ENCODE measurements at regions not wholly inside any gene's neighbourhood (a gene's known extent, or its start where the extent isn't known, plus 50 kb on each side); places are given as distances from the start of the nearest gene placed in this dataset.

DNA sequence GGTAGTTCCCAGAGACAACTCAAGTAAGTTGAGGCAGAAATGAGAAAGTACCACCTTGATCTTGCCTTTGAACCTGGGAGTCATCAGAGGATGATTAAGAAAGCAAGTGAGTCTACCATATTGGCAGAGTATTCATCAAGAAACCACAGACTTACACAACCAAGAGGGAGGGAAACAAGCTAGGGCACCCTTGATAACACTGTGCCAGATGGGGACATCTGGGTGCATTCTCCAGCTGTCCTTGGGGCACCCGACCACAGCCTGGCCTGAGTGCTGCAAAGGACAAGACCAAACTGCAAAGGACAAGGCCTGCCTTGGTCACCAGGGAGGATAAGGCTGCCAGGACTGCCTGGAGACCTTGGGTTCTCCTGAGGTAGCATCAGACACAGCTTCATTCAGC, 553.6 kb downstream of the EPHB1 start:
- H3K27ac ChIP-seq = no peak overlapping the region
- H3K9me3 ChIP-seq = no peaks in the 10 kb centered on the region
- DNase-seq (ENCODE audit: low spot score) = no peak
- H3K4me3 ChIP-seq = no peak overlapping the region
- no peaks in the 10 kb centered on the region for H3K4me1 ChIP-seq (ENCODE audit: control insufficient read depth in 1 of 2, low read depth in 2 of 2)
- TF ChIP-seq, protein P1, sequence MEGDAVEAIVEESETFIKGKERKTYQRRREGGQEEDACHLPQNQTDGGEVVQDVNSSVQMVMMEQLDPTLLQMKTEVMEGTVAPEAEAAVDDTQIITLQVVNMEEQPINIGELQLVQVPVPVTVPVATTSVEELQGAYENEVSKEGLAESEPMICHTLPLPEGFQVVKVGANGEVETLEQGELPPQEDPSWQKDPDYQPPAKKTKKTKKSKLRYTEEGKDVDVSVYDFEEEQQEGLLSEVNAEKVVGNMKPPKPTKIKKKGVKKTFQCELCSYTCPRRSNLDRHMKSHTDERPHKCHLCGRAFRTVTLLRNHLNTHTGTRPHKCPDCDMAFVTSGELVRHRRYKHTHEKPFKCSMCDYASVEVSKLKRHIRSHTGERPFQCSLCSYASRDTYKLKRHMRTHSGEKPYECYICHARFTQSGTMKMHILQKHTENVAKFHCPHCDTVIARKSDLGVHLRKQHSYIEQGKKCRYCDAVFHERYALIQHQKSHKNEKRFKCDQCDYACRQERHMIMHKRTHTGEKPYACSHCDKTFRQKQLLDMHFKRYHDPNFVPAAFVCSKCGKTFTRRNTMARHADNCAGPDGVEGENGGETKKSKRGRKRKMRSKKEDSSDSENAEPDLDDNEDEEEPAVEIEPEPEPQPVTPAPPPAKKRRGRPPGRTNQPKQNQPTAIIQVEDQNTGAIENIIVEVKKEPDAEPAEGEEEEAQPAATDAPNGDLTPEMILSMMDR (IDR thresholded peaks at IDR 0.05) = no peak
- ATAC-seq (ENCODE audit: insufficient number of reproducible peaks, low FRiP score, low read depth) = no peak
- no peaks in the 10 kb centered on the region for H3K27me3 ChIP-seq (replicated peaks; ENCODE audit: insufficient read depth)
- no peaks in the 10 kb centered on the region for H3K36me3 ChIP-seq

DNA sequence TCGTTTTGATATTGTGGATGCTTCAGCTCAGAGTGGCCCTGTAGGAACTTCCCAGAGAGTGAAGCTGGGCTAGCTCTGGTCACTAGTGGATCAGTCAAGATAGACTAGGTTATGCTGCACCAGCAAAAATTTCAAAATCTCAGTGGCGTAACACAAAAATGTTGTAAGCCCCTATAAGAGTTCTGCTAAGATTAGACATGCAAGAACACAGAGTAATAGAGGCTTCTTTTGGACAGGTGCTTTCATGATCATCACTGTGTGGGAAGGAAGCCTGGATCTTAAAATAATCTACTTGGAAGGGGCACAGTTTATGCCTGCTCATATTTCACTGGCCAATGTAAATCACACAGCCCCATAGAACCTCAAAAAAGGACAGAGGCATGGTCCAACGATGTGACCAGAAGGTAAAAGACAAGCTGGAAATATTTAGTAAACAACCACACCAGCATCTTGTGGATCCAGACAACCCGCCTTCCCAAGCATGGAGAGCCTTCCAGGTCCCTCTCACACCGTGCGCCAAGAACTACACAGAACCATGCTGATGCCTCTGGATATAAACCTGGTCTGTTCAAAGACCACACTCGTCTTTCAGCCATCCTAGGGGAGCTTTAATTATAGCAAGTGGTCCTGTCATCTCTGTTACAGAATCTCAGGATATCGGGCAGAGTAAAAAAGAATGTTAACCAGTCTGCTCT, 554.3 kb downstream of the EPHB1 start:
- ATAC-seq (ENCODE audit: insufficient number of reproducible peaks, low FRiP score, low read depth) (no peak), DNase-seq (ENCODE audit: low spot score) (no peak)
- Histone ChIP-seq H3K4me3 (no peak overlapping the region), H3K9me3 (no peaks in the 10 kb centered on the region), H3K27ac (no peak overlapping the region), H3K4me1 (ENCODE audit: control insufficient read depth in 1 of 2, low read depth in 2 of 2) (no peaks in the 10 kb centered on the region), H3K27me3 (replicated peaks; ENCODE audit: insufficient read depth) (no peaks in the 10 kb centered on the region), H3K36me3 (no peaks in the 10 kb centered on the region)
- TF ChIP-seq, protein P1 (IDR thresholded peaks at IDR 0.05) = no peak

DNA sequence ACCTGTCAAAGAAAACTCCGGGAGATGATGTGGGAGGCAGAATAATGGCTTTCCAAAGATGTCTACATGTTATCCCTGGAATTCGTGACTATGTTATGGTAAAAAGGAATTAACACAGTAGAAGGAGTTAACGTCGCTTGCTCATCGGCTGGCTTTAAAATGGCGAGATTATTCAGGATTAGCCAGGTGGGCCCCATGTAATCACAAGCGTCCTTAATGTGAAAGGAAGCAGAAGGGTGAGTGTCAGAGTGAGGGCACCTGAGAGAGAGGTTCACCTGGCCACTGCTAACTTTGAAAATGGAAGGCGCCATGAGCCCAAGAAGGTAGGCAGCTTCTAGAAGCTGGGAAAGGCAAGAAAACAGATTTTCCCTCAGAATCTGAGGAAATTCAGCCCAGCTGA, 557.2 kb downstream of the EPHB1 start:
- Histone ChIP-seq H3K4me3 (no peak overlapping the region), H3K27ac (no peak overlapping the region), H3K27me3 (replicated peaks; ENCODE audit: insufficient read depth) (no peaks in the 10 kb centered on the region), H3K9me3 (no peaks in the 10 kb centered on the region), H3K4me1 (ENCODE audit: control insufficient read depth in 1 of 2, low read depth in 2 of 2) (no peaks in the 10 kb centered on the region), H3K36me3 (no peaks in the 10 kb centered on the region)
- ATAC-seq (ENCODE audit: insufficient number of reproducible peaks, low FRiP score, low read depth) (no peak), DNase-seq (ENCODE audit: low spot score) (no peak)
- TF ChIP-seq, protein P1 (IDR thresholded peaks at IDR 0.05) = no peak

DNA sequence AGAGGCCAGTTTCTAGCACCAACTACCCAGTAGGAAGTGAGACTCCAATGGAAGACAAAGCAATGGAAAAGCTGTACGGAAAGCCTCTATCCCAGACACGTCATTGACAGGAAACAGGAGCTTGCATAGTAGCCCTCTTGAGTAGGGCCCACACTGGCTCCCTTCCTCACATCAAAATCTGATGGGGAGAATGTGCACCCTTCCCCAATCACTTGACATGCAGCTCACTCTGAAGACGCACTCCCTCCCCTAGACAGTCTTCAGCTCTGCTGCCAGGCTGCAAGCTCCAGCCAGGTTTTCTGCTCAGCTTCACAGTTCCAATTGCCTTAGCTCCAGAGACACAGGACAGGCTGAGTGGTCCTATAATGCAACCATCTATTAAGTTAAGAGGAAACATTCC, 567.8 kb downstream of the EPHB1 start:
- TF ChIP-seq, protein P1 (IDR thresholded peaks at IDR 0.05) = no peak
- DNase-seq (ENCODE audit: low spot score) (no peak), ATAC-seq (ENCODE audit: insufficient number of reproducible peaks, low FRiP score, low read depth) (no peak)
- H3K27me3 ChIP-seq (replicated peaks; ENCODE audit: insufficient read depth) = no peaks in the 10 kb centered on the region
- H3K4me1 ChIP-seq (ENCODE audit: control insufficient read depth in 1 of 2, low read depth in 2 of 2) = no peaks in the 10 kb centered on the region
- no peak overlapping the region for H3K27ac ChIP-seq
- H3K36me3 ChIP-seq = no peaks in the 10 kb centered on the region
- H3K9me3 ChIP-seq = no peaks in the 10 kb centered on the region
- no peak overlapping the region for H3K4me3 ChIP-seq

DNA sequence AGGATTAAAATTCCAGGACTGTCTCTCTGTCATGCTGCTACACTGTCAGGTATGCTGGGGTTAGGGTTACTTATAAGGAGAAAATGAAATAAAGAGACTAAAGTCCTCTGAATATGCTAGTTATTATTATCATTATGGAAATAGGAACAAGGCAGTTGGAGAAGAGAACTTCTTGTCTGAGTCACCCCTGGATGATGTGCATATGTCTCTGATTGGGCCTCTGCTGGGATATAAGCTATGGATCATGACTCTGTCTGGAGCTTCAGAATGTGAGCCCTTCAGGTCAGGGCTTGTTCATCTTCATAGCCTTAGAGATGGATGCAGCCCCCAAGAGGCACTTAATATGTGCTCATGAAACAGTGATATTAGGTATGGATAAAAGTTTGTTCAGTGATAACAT, 569.6 kb downstream of the EPHB1 start:
- no peak overlapping the region for H3K4me3 ChIP-seq
- TF ChIP-seq, protein P1 (IDR thresholded peaks at IDR 0.05) = no peak
- no peak for ATAC-seq (ENCODE audit: insufficient number of reproducible peaks, low FRiP score, low read depth)

More for the DNA sequence above, 569.6 kb downstream of the EPHB1 start:
- Histone ChIP-seq H3K27me3 (replicated peaks; ENCODE audit: insufficient read depth) (no peaks in the 10 kb centered on the region), H3K4me1 (ENCODE audit: control insufficient read depth in 1 of 2, low read depth in 2 of 2) (no peaks in the 10 kb centered on the region), H3K9me3 (no peaks in the 10 kb centered on the region), H3K27ac (no peak overlapping the region), H3K36me3 (no peaks in the 10 kb centered on the region)
- DNase-seq (ENCODE audit: low spot score) = no peak
